GM12874 (cell line): ENCODE measurements at regions not wholly inside any gene's neighbourhood (a gene's known extent, or its start where the extent isn't known, plus 50 kb on each side); places are given as distances from the start of the nearest gene placed in this dataset.

Experiments
- CTCF ChIP-seq: IDR thresholded peaks from 2 replicates; pipeline ENCODE4 v1.5.1; 2011; ENCODE audit warnings: low read depth, mild to moderate bottlenecking, control low read depth, low read length, moderate library complexity; ENCODE audit not compliant: insufficient read depth

DNA sequence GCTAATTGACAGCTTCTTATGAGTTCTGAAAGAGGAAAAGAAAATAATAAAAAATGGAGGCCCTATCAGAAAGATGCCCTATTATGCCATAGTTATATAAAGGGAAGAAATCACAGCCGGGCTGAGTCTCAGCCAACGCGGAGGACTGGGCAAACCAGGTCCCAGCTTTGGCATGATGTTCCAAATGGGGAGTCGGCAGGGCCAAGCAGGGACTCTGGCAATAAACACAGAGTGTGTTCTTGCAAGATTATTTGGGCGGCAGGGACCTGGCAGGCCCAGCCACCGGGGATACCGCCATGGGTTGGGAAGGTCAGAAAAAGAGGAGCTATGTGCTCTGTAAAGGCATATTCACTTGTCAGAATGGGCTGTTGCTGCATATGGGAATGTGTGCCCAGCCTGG is 694.9 kb downstream of the BCL11A start:
- no peak for TF ChIP-seq CTCF

DNA sequence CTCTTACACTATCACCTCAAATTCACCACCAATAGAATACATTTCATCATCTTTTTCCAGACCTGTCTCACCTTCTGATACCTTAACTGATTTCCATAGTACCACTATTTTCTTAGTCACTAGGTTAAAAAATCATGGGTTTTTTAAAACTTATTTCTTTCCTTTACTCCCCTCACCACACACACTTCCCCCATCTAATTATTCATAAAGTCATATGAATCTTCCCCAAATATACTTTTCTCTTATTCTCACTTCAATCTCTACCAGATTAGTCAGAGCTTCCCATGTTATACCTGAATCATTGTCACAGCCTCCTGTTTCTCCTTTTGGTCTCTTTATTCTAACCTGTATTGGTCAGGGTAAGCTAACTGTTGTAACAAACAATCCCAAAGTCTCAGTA is 696.3 kb downstream of the BCL11A start:
- TF ChIP-seq CTCF: no peak

- TF ChIP-seq CTCF: no peak
Measured at GRCh38 chr2:59856391-59856790, 697.1 kb downstream of the BCL11A start.

- no peak for TF ChIP-seq CTCF
Measured at GRCh38 chr2:59853032-59853431, 700.4 kb downstream of the BCL11A start.

DNA sequence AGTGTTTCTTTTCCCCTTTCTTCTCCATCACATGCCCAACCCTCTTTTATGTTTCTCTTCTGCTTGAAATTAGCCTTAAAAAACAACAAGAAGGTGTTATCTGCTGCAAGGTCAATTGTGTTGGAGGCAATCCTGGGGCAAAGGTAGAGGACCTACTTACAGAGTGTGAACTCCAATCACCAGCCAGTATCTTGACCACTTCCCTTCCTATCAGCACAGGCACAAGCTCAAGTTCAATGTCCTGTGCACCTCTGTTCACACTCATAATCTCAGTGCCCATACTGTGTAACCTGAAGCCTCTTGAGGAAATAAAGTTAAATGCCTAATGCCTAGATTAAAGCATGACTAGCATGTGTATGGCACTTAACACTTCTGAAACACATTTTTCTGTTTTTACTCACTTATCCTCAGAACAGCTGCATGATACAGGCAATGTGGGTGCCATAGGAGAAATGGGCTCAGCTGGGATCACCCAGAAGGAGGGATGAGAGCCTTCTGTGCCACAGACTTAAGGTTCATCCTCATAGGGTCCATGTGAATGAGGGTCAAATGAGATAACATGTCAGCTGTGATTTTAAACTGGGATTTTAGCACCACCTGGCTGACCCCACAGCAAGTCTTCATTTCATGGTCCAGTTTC is 701.5 kb downstream of the BCL11A start:
- TF ChIP-seq CTCF: no peak

DNA sequence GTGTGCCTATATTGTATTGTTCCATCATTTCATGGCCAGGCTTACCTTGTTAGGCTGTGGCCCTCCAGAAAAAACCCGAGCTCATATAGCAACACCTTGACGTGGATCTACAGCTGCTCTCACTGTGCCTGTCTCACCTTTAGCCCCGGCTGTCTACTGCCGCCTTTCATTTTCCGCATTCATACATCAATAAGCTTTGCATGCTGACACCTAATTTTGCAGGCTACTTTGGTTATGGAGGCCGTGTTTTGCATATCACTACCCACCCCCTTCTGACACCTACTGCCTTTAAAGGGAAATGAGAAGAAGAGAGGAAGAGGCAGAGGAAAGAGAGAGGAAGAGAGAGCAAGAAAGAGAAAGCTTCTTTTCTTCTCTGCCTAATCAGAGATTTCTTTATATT is 702.9 kb downstream of the BCL11A start:
- TF ChIP-seq CTCF: no peak

DNA sequence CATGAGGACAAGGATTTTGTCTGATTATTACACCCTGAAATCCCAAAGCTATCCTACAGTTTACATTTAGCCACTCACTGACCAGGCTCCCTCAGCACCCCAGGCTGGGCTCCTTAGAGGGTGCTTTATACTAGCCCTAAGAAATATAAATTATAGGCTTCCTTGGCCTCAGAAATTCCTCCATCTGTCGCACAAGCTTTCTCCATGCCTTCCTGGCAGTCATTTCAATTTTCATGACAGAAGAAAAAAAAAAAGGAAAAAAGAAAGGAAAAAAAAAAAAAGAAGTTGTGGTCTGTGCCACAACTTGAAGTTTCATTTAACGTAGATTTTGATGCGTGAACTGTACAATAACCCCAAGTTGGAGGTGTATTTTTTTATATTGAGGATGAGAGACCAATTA is 719.5 kb downstream of the BCL11A start:
- TF ChIP-seq CTCF: no peak
